ENCODE measurements at regions not wholly inside any gene's neighbourhood (a gene's known extent, or its start where the extent isn't known, plus 50 kb on each side); places are given as distances from the start of the nearest gene placed in this dataset.
A peak's percentile ranks its signal among the peaks of the same experiment; 100 is the strongest.

DNA sequence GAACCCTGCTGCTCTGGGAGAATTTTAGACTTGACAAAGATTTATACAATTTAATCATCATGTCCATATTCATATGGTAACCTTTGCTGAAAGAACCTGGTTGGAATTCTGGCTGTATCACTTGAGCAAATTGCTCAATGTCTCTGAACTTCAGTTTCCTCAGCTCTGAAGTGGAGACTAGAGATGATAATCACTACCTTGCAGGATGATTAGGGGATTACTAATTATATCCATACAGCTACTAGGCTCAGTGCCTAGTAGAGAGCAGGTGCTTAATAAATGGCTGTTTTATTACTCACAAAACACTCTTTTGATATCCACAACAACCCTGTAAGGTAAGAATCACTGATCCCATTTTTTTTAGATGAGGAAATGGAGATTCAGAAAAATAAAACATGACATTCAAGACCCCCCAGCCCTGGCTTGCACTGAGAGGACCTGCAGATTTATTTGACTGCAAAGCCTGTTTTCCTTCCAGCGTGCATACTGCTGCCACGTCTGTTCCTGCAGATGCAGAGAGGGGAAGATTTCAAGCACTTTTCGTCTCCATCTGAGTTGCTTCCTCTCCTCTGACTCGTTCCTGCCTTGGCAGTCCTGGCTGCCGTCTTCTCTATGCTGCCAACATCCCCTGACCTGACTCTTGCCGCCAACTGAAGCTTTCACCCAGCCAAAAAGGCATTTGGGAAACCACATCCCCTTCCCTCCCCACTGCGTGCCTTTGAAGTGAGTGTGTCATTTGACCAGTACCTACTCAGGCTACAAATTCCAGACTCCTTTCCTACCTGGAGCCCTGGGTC is 203.0 kb downstream of the PLPP3 start:
- Histone ChIP-seq H3T11ph (ENCODE audit: low read length) (no peak overlapping the region), H2BK5ac (ENCODE audit: insufficient read length, low read length) (no peak overlapping the region), H3K4me2 (ENCODE audit: insufficient read depth, insufficient read length, low read length) (peak overlapping the region; percentile 19), H3K4ac (ENCODE audit: low read depth, low read length) (no peak overlapping the region), H2AK5ac (ENCODE audit: insufficient read length, low read length) (no peak overlapping the region), H3K79me1 (ENCODE audit: insufficient read depth, low read depth, low read length, poor library complexity, severe bottlenecking) (no peaks in the 10 kb centered on the region), H2BK120ac (ENCODE audit: low read depth, low read length, poor library complexity, severe bottlenecking) (no peak overlapping the region), H3K18ac (ENCODE audit: insufficient read length, low read depth, low read length) (no peak overlapping the region), H4K5ac (ENCODE audit: insufficient read length, low read depth, low read length) (no peak overlapping the region), H3K9me3 (ENCODE audit: control insufficient read depth, low read depth, low read length) (no peaks in the 10 kb centered on the region), H3K4me1 (ENCODE audit: insufficient read depth, low read length) (peaks cover 6% of the 10 kb centered on the region; the same call in 1 of the 2 replicates), H3K79me2 (ENCODE audit: insufficient read depth, low read length) (no peaks in the 10 kb centered on the region), H2AFZ (ENCODE audit: low read length) (no peak overlapping the region), H4K20me1 (ENCODE audit: control insufficient read depth, insufficient read depth, insufficient read length) (no peaks in the 10 kb centered on the region), H3K9ac (ENCODE audit: extremely low read depth, insufficient read length, low read length) (no peak overlapping the region), H2BK12ac (ENCODE audit: insufficient read length, low read depth, low read length) (no peak overlapping the region), H4K8ac (replicated peaks; ENCODE audit: insufficient read length, low read depth, low read length) (peak overlapping the region; percentile 68), H3K23me2 (ENCODE audit: insufficient read length, low read depth, low read length, poor library complexity, severe bottlenecking) (no peaks in the 10 kb centered on the region), H3K27ac (ENCODE audit: insufficient read length, low read depth, low read length) (no peak overlapping the region), H2BK20ac (ENCODE audit: low read depth, low read length, poor library complexity, severe bottlenecking) (no peak overlapping the region), H3K56ac (ENCODE audit: insufficient read length, low read depth, low read length) (no peak overlapping the region), H3K27me3 (ENCODE audit: insufficient read depth, low read length) (no peaks in the 10 kb centered on the region), H3K23ac (ENCODE audit: insufficient read length, low read depth, low read length) (no peak overlapping the region), H4K91ac (ENCODE audit: insufficient read length, low read depth, low read length) (no peak overlapping the region), H2BK15ac (ENCODE audit: low read depth, low read length) (no peak overlapping the region), H3K14ac (ENCODE audit: insufficient read depth, low read length) (peak overlapping the region; percentile 64)
- H3K27ac Mint-ChIP-seq: peak overlapping the region; percentile 46 to 75 (median 70)
- no peaks in the 10 kb centered on the region for H3K36me3 Mint-ChIP-seq (ENCODE audit: insufficient read depth in 1 of 3, low read depth in 3 of 3)
- peak overlapping the region; percentile 7 to 42; a peak in 3 of 5 replicates for H3K4me3 Mint-ChIP-seq
- H3K4me1 Mint-ChIP-seq: peaks cover 43% of the 10 kb centered on the region in 2 experiments
- DNase-seq: peak; percentile 70
- no peaks in the 10 kb centered on the region for H3K27me3 Mint-ChIP-seq (ENCODE audit: low read depth)
- WGBS (ENCODE audit: extremely low coverage, insufficient read length, low lambda C conversion rate): no CpG with 5 or more reads among the region's 7 CpGs
- no peaks in the 10 kb centered on the region for H3K9me3 Mint-ChIP-seq
- TF ChIP-seq, protein P1, sequence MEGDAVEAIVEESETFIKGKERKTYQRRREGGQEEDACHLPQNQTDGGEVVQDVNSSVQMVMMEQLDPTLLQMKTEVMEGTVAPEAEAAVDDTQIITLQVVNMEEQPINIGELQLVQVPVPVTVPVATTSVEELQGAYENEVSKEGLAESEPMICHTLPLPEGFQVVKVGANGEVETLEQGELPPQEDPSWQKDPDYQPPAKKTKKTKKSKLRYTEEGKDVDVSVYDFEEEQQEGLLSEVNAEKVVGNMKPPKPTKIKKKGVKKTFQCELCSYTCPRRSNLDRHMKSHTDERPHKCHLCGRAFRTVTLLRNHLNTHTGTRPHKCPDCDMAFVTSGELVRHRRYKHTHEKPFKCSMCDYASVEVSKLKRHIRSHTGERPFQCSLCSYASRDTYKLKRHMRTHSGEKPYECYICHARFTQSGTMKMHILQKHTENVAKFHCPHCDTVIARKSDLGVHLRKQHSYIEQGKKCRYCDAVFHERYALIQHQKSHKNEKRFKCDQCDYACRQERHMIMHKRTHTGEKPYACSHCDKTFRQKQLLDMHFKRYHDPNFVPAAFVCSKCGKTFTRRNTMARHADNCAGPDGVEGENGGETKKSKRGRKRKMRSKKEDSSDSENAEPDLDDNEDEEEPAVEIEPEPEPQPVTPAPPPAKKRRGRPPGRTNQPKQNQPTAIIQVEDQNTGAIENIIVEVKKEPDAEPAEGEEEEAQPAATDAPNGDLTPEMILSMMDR (conservative IDR thresholded peaks at IDR 0.05): no peak

Measured in H9 (cell line).